CD4-positive, alpha-beta T cell treated with Interferon gamma for 1 hour (primary cell): ENCODE measurements at regions not wholly inside any gene's neighbourhood (a gene's known extent, or its start where the extent isn't known, plus 50 kb on each side); places are given as distances from the start of the nearest gene placed in this dataset.

Source experiments
- DNase-seq: peaks from one replicate; pipeline ENCODE4 v3.0.0-alpha.2; 2020

- no peak for DNase-seq
Measured at GRCh38 chr1:56355422-56355821, 223.9 kb downstream of the PLPP3 start.

- no peak for DNase-seq
Measured at GRCh38 chr1:56345831-56346230, 233.5 kb downstream of the PLPP3 start.

GRCh38 chr1:56340977-56341376, 238.4 kb downstream of the PLPP3 start:
- DNase-seq: no peak

GRCh38 chr1:56339786-56340465, 239.4 kb downstream of the PLPP3 start:
- no peak for DNase-seq

- no peak for DNase-seq
Measured at GRCh38 chr1:56339093-56339492, 240.3 kb downstream of the PLPP3 start.

GRCh38 chr1:56336982-56337381, 242.4 kb downstream of the PLPP3 start:
- no peak for DNase-seq

GRCh38 chr1:56335394-56335793, 244.0 kb downstream of the PLPP3 start:
- no peak for DNase-seq

GRCh38 chr1:56334047-56334446, 245.3 kb downstream of the PLPP3 start:
- no peak for DNase-seq

GRCh38 chr1:56333461-56333860, 245.9 kb downstream of the PLPP3 start:
- no peak for DNase-seq

- no peak for DNase-seq
Measured at GRCh38 chr1:56331892-56332567, 247.3 kb downstream of the PLPP3 start.

GRCh38 chr1:56331207-56331891, 248.0 kb downstream of the PLPP3 start:
- no peak for DNase-seq

GRCh38 chr1:56330391-56331026, 248.9 kb downstream of the PLPP3 start:
- no peak for DNase-seq

GRCh38 chr1:56329970-56330369, 249.4 kb downstream of the PLPP3 start:
- no peak for DNase-seq

GRCh38 chr1:56327195-56327594, 252.2 kb downstream of the PLPP3 start:
- no peak for DNase-seq

- no peak for DNase-seq
Measured at GRCh38 chr1:56326056-56326455, 253.3 kb downstream of the PLPP3 start.

GRCh38 chr1:56324504-56324903, 254.9 kb downstream of the PLPP3 start:
- DNase-seq: no peak

- no peak for DNase-seq
Measured at GRCh38 chr1:56322211-56322610, 257.2 kb downstream of the PLPP3 start.

- no peak for DNase-seq
Measured at GRCh38 chr1:56321150-56321490, 258.2 kb downstream of the PLPP3 start.

- DNase-seq: no peak
Measured at GRCh38 chr1:56320464-56321149, 258.8 kb downstream of the PLPP3 start.

- no peak for DNase-seq
Measured at GRCh38 chr1:56317722-56318121, 261.6 kb downstream of the PLPP3 start.

- DNase-seq: no peak
Measured at GRCh38 chr1:56315293-56315942, 263.9 kb downstream of the PLPP3 start.

GRCh38 chr1:56313560-56313959, 265.8 kb downstream of the PLPP3 start:
- no peak for DNase-seq

- DNase-seq: no peak
Measured at GRCh38 chr1:56311766-56312165, 267.6 kb downstream of the PLPP3 start.
